H9 (cell line): ENCODE measurements at regions not wholly inside any gene's neighbourhood (a gene's known extent, or its start where the extent isn't known, plus 50 kb on each side); places are given as distances from the start of the nearest gene placed in this dataset.

ENCODE experiments used
- DNase-seq: peaks from one replicate; pipeline ENCODE4 v3.0.0-alpha.2; 2017
- H2AFZ ChIP-seq: one replicate; pipeline ENCODE4 v1.6.1; 2013; ENCODE audit warnings: mild to moderate bottlenecking, low read length, control low read depth, moderate library complexity
- H2AK5ac ChIP-seq: 2 replicates; pipeline ENCODE4 v1.6.1; 2013; ENCODE audit warnings: low read length, control low read depth, mixed read lengths; ENCODE audit not compliant: insufficient read length
- H2BK120ac ChIP-seq: one replicate; pipeline ENCODE4 v1.6.1; 2013; ENCODE audit warnings: low read depth, mild to moderate bottlenecking, low read length, control low read depth, inconsistent platforms; ENCODE audit not compliant: poor library complexity, severe bottlenecking
- H2BK12ac ChIP-seq: 2 replicates; pipeline ENCODE4 v1.6.1; 2013; ENCODE audit warnings: low read length, control low read depth, mixed read lengths, low read depth; ENCODE audit not compliant: insufficient read length
- H2BK15ac ChIP-seq: 2 replicates; pipeline ENCODE4 v1.6.1; 2013; ENCODE audit warnings: low read depth, low read length, control low read depth
- H2BK20ac ChIP-seq: one replicate; pipeline ENCODE4 v1.6.1; 2013; ENCODE audit warnings: low read depth, mild to moderate bottlenecking, low read length, control low read depth, inconsistent platforms; ENCODE audit not compliant: poor library complexity, severe bottlenecking
- H2BK5ac ChIP-seq: 2 replicates; pipeline ENCODE4 v1.6.1; 2013; ENCODE audit warnings: low read length, control low read depth, mixed read lengths; ENCODE audit not compliant: insufficient read length
- H3K14ac ChIP-seq: 2 replicates; pipeline ENCODE4 v1.6.1; 2013; ENCODE audit warnings: low read length, control low read depth; ENCODE audit not compliant: insufficient read depth
- H3K18ac ChIP-seq: 2 replicates; pipeline ENCODE4 v1.6.1; 2013; ENCODE audit warnings: low read depth, mild to moderate bottlenecking, mixed read lengths, low read length, control low read depth; ENCODE audit not compliant: insufficient read length
- H3K23ac ChIP-seq: 2 replicates; pipeline ENCODE4 v1.6.1; 2013; ENCODE audit warnings: low read length, control low read depth, mixed read lengths, low read depth; ENCODE audit not compliant: insufficient read length
- H3K23me2 ChIP-seq: 2 replicates; pipeline ENCODE4 v1.6.1; 2013; ENCODE audit warnings: low read depth, mild to moderate bottlenecking, mixed read lengths, low read length, control low read depth; ENCODE audit not compliant: insufficient read length, poor library complexity, severe bottlenecking
- H3K27ac ChIP-seq: 2 replicates; pipeline ENCODE4 v1.5.1; 2013; ENCODE audit warnings: low read length, control low read depth, mixed read lengths, low read depth; ENCODE audit not compliant: insufficient read length
- H3K27me3 ChIP-seq: 2 replicates; pipeline ENCODE4 v1.6.1; 2013; ENCODE audit warnings: low read length, control low read depth, inconsistent platforms; ENCODE audit not compliant: insufficient read depth
- H3K4ac ChIP-seq: 2 replicates; pipeline ENCODE4 v1.6.1; 2013; ENCODE audit warnings: low read depth, mild to moderate bottlenecking, control low read depth, inconsistent platforms, low read length, moderate library complexity
- H3K4me1 ChIP-seq: 2 replicates; pipeline ENCODE4 v1.6.1; 2013; ENCODE audit warnings: low read length, control low read depth, inconsistent platforms; ENCODE audit not compliant: insufficient read depth
- H3K4me2 ChIP-seq: 2 replicates; pipeline ENCODE4 v1.6.1; 2013; ENCODE audit warnings: low read length, control low read depth, mixed read lengths; ENCODE audit not compliant: insufficient read length, insufficient read depth
- H3K56ac ChIP-seq: 2 replicates; pipeline ENCODE4 v1.6.1; 2013; ENCODE audit warnings: low read depth, mild to moderate bottlenecking, mixed read lengths, low read length, control low read depth; ENCODE audit not compliant: insufficient read length
- H3K79me1 ChIP-seq: 2 replicates; pipeline ENCODE4 v1.6.1; 2013; ENCODE audit warnings: low read depth, mild to moderate bottlenecking, moderate library complexity, low read length, control low read depth, inconsistent platforms; ENCODE audit not compliant: insufficient read depth, poor library complexity, severe bottlenecking
- H3K79me2 ChIP-seq: 2 replicates; pipeline ENCODE4 v1.6.1; 2013; ENCODE audit warnings: low read length, control low read depth, inconsistent platforms; ENCODE audit not compliant: insufficient read depth
- H3K9ac ChIP-seq: 2 replicates; pipeline ENCODE4 v1.6.1; 2013; ENCODE audit warnings: low read length, control low read depth, mixed read lengths; ENCODE audit not compliant: insufficient read length; ENCODE audit errors: extremely low read depth
- H3K9me3 ChIP-seq: one replicate; pipeline ENCODE4 v1.6.1; 2013; ENCODE audit warnings: low read depth, low read length, inconsistent platforms; ENCODE audit not compliant: control insufficient read depth
- H3T11ph ChIP-seq: one replicate; pipeline ENCODE4 v1.6.1; 2013; ENCODE audit warnings: mild to moderate bottlenecking, low read length, control low read depth, inconsistent platforms
- H4K20me1 ChIP-seq: one replicate; pipeline ENCODE4 v1.6.1; 2013; ENCODE audit not compliant: control insufficient read depth, insufficient read length, insufficient read depth
- H4K5ac ChIP-seq: 2 replicates; pipeline ENCODE4 v1.6.1; 2013; ENCODE audit warnings: low read depth, mild to moderate bottlenecking, mixed read lengths, low read length, control low read depth; ENCODE audit not compliant: insufficient read length
- H4K8ac ChIP-seq: replicated peaks from 2 replicates; pipeline ENCODE4 v1.6.1; 2013; ENCODE audit warnings: low read length, control low read depth, mixed read lengths, low read depth; ENCODE audit not compliant: insufficient read length
- H4K91ac ChIP-seq: 2 replicates; pipeline ENCODE4 v1.6.1; 2013; ENCODE audit warnings: low read depth, mild to moderate bottlenecking, moderate library complexity, mixed read lengths, low read length, control low read depth; ENCODE audit not compliant: insufficient read length
- H3K27ac Mint-ChIP-seq, 3 experiments: 2 replicates in 2 of 3; 3 replicates in 1 of 3; pipeline ENCODE4 v1.8.0; 2020 to 2021; ENCODE audit warnings: mixed read lengths in 3 of 3, mild to moderate bottlenecking in 1 of 3, moderate library complexity in 1 of 3
- H3K27me3 Mint-ChIP-seq: 2 replicates; pipeline ENCODE4 v1.8.0; 2021; ENCODE audit warnings: low read depth, mild to moderate bottlenecking, moderate library complexity, mixed read lengths
- H3K36me3 Mint-ChIP-seq, 3 experiments: 2 replicates in 2 of 3; 3 replicates in 1 of 3; pipeline ENCODE4 v1.8.0; 2020 to 2021; ENCODE audit warnings: low read depth in 3 of 3, mixed read lengths in 3 of 3; ENCODE audit not compliant: insufficient read depth in 1 of 3
- H3K4me1 Mint-ChIP-seq, 2 experiments: 2 replicates each; pipeline ENCODE4 v1.8.0; 2020; ENCODE audit warnings: mixed read lengths in 2 of 2
- H3K4me3 Mint-ChIP-seq, 2 experiments: 2 replicates in 1 of 2; 3 replicates in 1 of 2; pipeline ENCODE4 v1.8.0; 2020 to 2021; ENCODE audit warnings: mild to moderate bottlenecking in 2 of 2, mixed read lengths in 2 of 2, moderate library complexity in 1 of 2
- H3K9me3 Mint-ChIP-seq, 2 experiments: 2 replicates in 1 of 2; 3 replicates in 1 of 2; pipeline ENCODE4 v1.8.0; 2020; ENCODE audit warnings: mild to moderate bottlenecking in 2 of 2, mixed read lengths in 2 of 2, moderate library complexity in 1 of 2
- CTCF ChIP-seq: fragments of 200-600 bp; sonication (generic); conservative IDR thresholded peaks from 3 replicates; pipeline ENCODE4 v1.8.0; 2021; ENCODE audit warnings: antibody characterized with exemption, mild to moderate bottlenecking
- WGBS: extraction: QIAGEN DNeasy Blood & Tissue Kit; methylation state at CpG from one replicate; pipeline ENCODE4 v1.1.7; 2013; ENCODE audit warnings: missing lambda C conversion rate, low lambda C conversion rate, mixed read lengths; ENCODE audit not compliant: insufficient read length; ENCODE audit errors: extremely low coverage; 5-methylcytosine and 5-hydroxymethylcytosine counted together

GRCh38 chr2:556485-556884, 120.7 kb downstream of the TMEM18 start:
- Histone ChIP-seq H3K79me1 (no peaks in the 10 kb centered on the region), H3K14ac (no peak overlapping the region), H3K4ac (no peak overlapping the region), H4K8ac (no peak overlapping the region), H3K18ac (no peak overlapping the region), H2BK20ac (no peak overlapping the region), H3K9me3 (no peaks in the 10 kb centered on the region), H3K9ac (no peak overlapping the region), H2BK15ac (no peak overlapping the region), H2BK120ac (no peak overlapping the region), H4K20me1 (no peaks in the 10 kb centered on the region), H3T11ph (no peak overlapping the region), H3K27me3 (no peaks in the 10 kb centered on the region), H3K23ac (no peak overlapping the region), H4K5ac (no peak overlapping the region), H3K23me2 (no peaks in the 10 kb centered on the region), H3K4me2 (no peak overlapping the region), H3K27ac (no peak overlapping the region), H3K4me1 (peaks cover 2% of the 10 kb centered on the region; the same call in 1 of the 2 replicates), H2BK5ac (no peak overlapping the region), H3K79me2 (no peaks in the 10 kb centered on the region), H3K56ac (no peak overlapping the region), H4K91ac (no peak overlapping the region), H2AK5ac (no peak overlapping the region), H2BK12ac (no peak overlapping the region), H2AFZ (no peak overlapping the region)
- peaks cover 8 to 12% of the 10 kb centered on the region in 2 experiments for H3K4me1 Mint-ChIP-seq
- H3K27me3 Mint-ChIP-seq = peaks cover 19% of the 10 kb centered on the region
- H3K36me3 Mint-ChIP-seq = no peaks in the 10 kb centered on the region
- no peak overlapping the region for H3K4me3 Mint-ChIP-seq
- TF ChIP-seq CTCF = no peak
- DNase-seq = no peak
- no peak overlapping the region for H3K27ac Mint-ChIP-seq
- H3K9me3 Mint-ChIP-seq = no peaks in the 10 kb centered on the region; a peak in 1 of 5 replicates
- no CpG with 5 or more reads among the region's 11 CpGs for WGBS
